GM19043 (cell line): ENCODE measurements at regions not wholly inside any gene's neighbourhood (a gene's known extent, or its start where the extent isn't known, plus 50 kb on each side); places are given as distances from the start of the nearest gene placed in this dataset.
"Not testable (repeated sequence)": the region's sequence is repeated elsewhere in the genome, so short reads cannot be mapped to it uniquely, and the experiment has no call there.

Source experiments
- ATAC-seq: cut with Tn5 transposase; IDR thresholded peaks from one replicate; pipeline ENCODE4 v1.9.1; 2021; ENCODE audit warnings: low read depth; ENCODE audit not compliant: unreplicated experiment

GRCh38 chr2:194363295-194363694, 1293.7 kb upstream of the SLC39A10 start:
- ATAC-seq: no peak

- no peak for ATAC-seq
Observed at GRCh38 chr2:194352505-194352904, 1304.5 kb upstream of the SLC39A10 start.

GRCh38 chr2:194346193-194346592, 1310.8 kb upstream of the SLC39A10 start:
- no peak for ATAC-seq

GRCh38 chr2:194345347-194345746, 1311.7 kb upstream of the SLC39A10 start:
- ATAC-seq: no peak

GRCh38 chr2:194343167-194343566, 1313.9 kb upstream of the SLC39A10 start:
- ATAC-seq: no peak

- no peak for ATAC-seq
Observed at GRCh38 chr2:194332799-194333490, 1324.1 kb upstream of the SLC39A10 start.

GRCh38 chr2:194328456-194328855, 1328.6 kb upstream of the SLC39A10 start:
- no peak for ATAC-seq

- ATAC-seq: no peak
Observed at GRCh38 chr2:194327196-194327888, 1329.7 kb upstream of the SLC39A10 start.

GRCh38 chr2:194323740-194324139, 1333.3 kb upstream of the SLC39A10 start:
- no peak for ATAC-seq

GRCh38 chr2:194320520-194320919, 1336.5 kb upstream of the SLC39A10 start:
- no peak for ATAC-seq

- no peak for ATAC-seq
Observed at GRCh38 chr2:194319222-194319992, 1337.6 kb upstream of the SLC39A10 start.

GRCh38 chr2:194314042-194314441, 1343.0 kb upstream of the SLC39A10 start:
- no peak for ATAC-seq

- ATAC-seq: no peak
Observed at GRCh38 chr2:194304191-194304590, 1352.8 kb upstream of the SLC39A10 start.

GRCh38 chr2:194301946-194302345, 1355.1 kb upstream of the SLC39A10 start:
- no peak for ATAC-seq

GRCh38 chr2:194294156-194294555, 1362.9 kb upstream of the SLC39A10 start:
- no peak for ATAC-seq

GRCh38 chr2:194291104-194291503, 1365.9 kb upstream of the SLC39A10 start:
- ATAC-seq: no peak

- no peak for ATAC-seq
Observed at GRCh38 chr2:194289712-194290346, 1367.2 kb upstream of the SLC39A10 start.

GRCh38 chr2:194276667-194277066, 1380.4 kb upstream of the SLC39A10 start:
- ATAC-seq: not testable (repeated sequence)

GRCh38 chr2:194271293-194271961, 1385.6 kb upstream of the SLC39A10 start:
- ATAC-seq: no peak

- ATAC-seq: no peak
Observed at GRCh38 chr2:194270648-194271047, 1386.4 kb upstream of the SLC39A10 start.
